ENCODE measurements at regions not wholly inside any gene's neighbourhood (a gene's known extent, or its start where the extent isn't known, plus 50 kb on each side); places are given as distances from the start of the nearest gene placed in this dataset.

DNA sequence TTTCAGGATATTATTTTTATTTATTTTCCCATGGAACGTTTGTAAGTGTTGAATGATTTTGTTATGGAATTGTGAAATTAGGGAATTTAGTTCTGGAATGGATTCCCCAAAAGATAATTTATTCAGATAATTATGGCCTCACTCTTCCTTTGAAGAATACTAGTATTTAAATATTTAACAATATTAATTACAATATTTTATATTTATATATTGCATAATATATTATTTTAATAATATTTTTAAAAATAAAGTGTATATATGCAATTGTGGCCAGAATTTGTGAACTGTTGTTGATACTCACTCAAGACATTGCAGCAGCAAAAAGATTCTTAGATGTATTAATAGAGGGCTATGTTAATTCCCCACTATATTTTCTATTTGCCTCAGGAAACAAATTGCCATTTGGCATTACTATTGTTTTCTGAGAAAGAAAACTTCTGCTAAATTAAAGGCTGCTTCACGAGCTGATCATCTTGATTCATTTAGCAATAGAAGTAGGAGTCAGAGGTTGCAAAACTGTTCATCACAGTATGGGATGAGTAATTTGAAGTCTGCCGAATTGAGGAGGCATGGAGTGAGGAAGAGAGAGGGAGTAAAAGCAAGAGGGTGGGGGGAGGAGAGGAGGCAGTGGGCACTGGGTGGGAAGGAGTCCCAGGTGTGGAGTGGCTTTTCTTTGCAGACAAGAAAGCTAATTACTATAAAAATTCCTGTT is 729.2 kb downstream of the DHX35 start (continued):
- TF ChIP-seq REST (IDR thresholded peaks at IDR 0.05; ENCODE audit: unreplicated experiment) (no peak), ZNF331 (CRISPR knock-in tag; IDR thresholded peaks at IDR 0.05; ENCODE audit: low read depth) (no peak), NANOG (IDR thresholded peaks at IDR 0.05; ENCODE audit: borderline replicate concordance) (no peak), JUNB (IDR thresholded peaks at IDR 0.05; ENCODE audit: unreplicated experiment) (no peak), STAT1 (IDR thresholded peaks at IDR 0.05; ENCODE audit: unreplicated experiment) (no peak)

GRCh38 chr20:39676857-39677391 is 714.8 kb downstream of the DHX35 start:
- H3K9me3 Mint-ChIP-seq, result peaks cover 8% of the 10 kb centered on the region; the same call in 2 of the 3 replicates
- Histone ChIP-seq H3K4me2 (no peak overlapping the region), H3K79me2 (replicated peaks; ENCODE audit: insufficient read depth) (no peaks in the 10 kb centered on the region), H3K9me2 (ENCODE audit: insufficient read depth) (no peaks in the 10 kb centered on the region; the same call in 1 of the 2 replicates), H3K4me1 (ENCODE audit: insufficient read depth) (no peaks in the 10 kb centered on the region), H3K36me3 (ENCODE audit: insufficient read depth) (no peaks in the 10 kb centered on the region; the same call in 1 of the 2 replicates), H3K4me3 (no peak overlapping the region), H2AFZ (peak overlapping the region; percentile 39; the same call in 1 of the 2 replicates), H3K27me3 (ENCODE audit: insufficient read depth) (no peaks in the 10 kb centered on the region), H3K27ac (ENCODE audit: low read depth) (no peak overlapping the region), H4K20me1 (replicated peaks; ENCODE audit: insufficient read depth) (no peaks in the 10 kb centered on the region), H3F3A (replicated peaks; ENCODE audit: low read depth) (no peaks in the 10 kb centered on the region)
- TF ChIP-seq POLR2AphosphoS5 (IDR thresholded peaks at IDR 0.05; ENCODE audit: low read depth) (no peak), ZNF114 (CRISPR knock-in tag; IDR thresholded peaks at IDR 0.05) (no peak), CTCF (conservative IDR thresholded peaks at IDR 0.05; ENCODE audit: low read depth in 2 of 2) (peak; percentile 51 to 61), CREB1 (CRISPR knock-in tag; IDR thresholded peaks at IDR 0.05; ENCODE audit: low read depth) (no peak), ZNF331 (CRISPR knock-in tag; IDR thresholded peaks at IDR 0.05; ENCODE audit: low read depth) (no peak), EZH2phosphoT487 (IDR thresholded peaks at IDR 0.05; ENCODE audit: unreplicated experiment) (no peak), ZNF462 (CRISPR knock-in tag; IDR thresholded peaks at IDR 0.05) (no peak)
- H3K36me3 Mint-ChIP-seq (ENCODE audit: low read depth), result no peaks in the 10 kb centered on the region
- no peak overlapping the region for H3K4me3 Mint-ChIP-seq
- ATAC-seq (no peak), DNase-seq (ENCODE audit: low spot score) (peak; percentile 51)
- H3K27me3 Mint-ChIP-seq (ENCODE audit: insufficient read depth, low read depth, poor library complexity), result peaks cover 8% of the 10 kb centered on the region
- no peak overlapping the region for H3K27ac Mint-ChIP-seq
- no peaks in the 10 kb centered on the region for H3K4me1 Mint-ChIP-seq
